ENCODE measurements at regions not wholly inside any gene's neighbourhood (a gene's known extent, or its start where the extent isn't known, plus 50 kb on each side); places are given as distances from the start of the nearest gene placed in this dataset.

- H3K9ac ChIP-seq (ENCODE audit: low read length) = no peak overlapping the region
- H3K9me3 ChIP-seq (ENCODE audit: insufficient read depth, low read length) = no peaks in the 10 kb centered on the region
- TF ChIP-seq EZH2phosphoT487 (IDR thresholded peaks at IDR 0.05; ENCODE audit: low read depth) (no peak), CTCF (IDR thresholded peaks at IDR 0.05; ENCODE audit: low read depth, low read length) (no peak)
- no peaks in the 10 kb centered on the region for H3K36me3 ChIP-seq (replicated peaks; ENCODE audit: low read depth, low read length)
- no peak overlapping the region for H3K4me2 ChIP-seq (ENCODE audit: low read length)
- peaks cover 10% of the 10 kb centered on the region for H3K4me1 ChIP-seq (ENCODE audit: low read length)
- H3K4me3 ChIP-seq (ENCODE audit: low read length) = no peak overlapping the region
- no peaks in the 10 kb centered on the region for H3K27me3 ChIP-seq (ENCODE audit: low read depth, low read length)
- no peak overlapping the region for H2AFZ ChIP-seq (ENCODE audit: low read depth, low read length)
- no peaks in the 10 kb centered on the region for H4K20me1 ChIP-seq (ENCODE audit: insufficient read depth, low read length)
- no peak overlapping the region for H3K27ac ChIP-seq (ENCODE audit: low read length)
- no peaks in the 10 kb centered on the region for H3K79me2 ChIP-seq (ENCODE audit: low read length)
Measured at GRCh38 chrX:79721234-79721633, 293.3 kb upstream of the TBX22 start.

- Histone ChIP-seq H3K9me3 (ENCODE audit: insufficient read depth, low read length) (no peaks in the 10 kb centered on the region), H3K27ac (ENCODE audit: low read length) (no peak overlapping the region), H3K4me1 (ENCODE audit: low read length) (peaks cover 19% of the 10 kb centered on the region), H3K36me3 (replicated peaks; ENCODE audit: low read depth, low read length) (no peaks in the 10 kb centered on the region), H3K9ac (ENCODE audit: low read length) (no peak overlapping the region), H3K27me3 (ENCODE audit: low read depth, low read length) (no peaks in the 10 kb centered on the region), H3K4me2 (ENCODE audit: low read length) (no peak overlapping the region), H2AFZ (ENCODE audit: low read depth, low read length) (no peak overlapping the region), H4K20me1 (ENCODE audit: insufficient read depth, low read length) (no peaks in the 10 kb centered on the region), H3K4me3 (ENCODE audit: low read length) (no peak overlapping the region), H3K79me2 (ENCODE audit: low read length) (no peaks in the 10 kb centered on the region)
- TF ChIP-seq EZH2phosphoT487 (IDR thresholded peaks at IDR 0.05; ENCODE audit: low read depth) (no peak), CTCF (IDR thresholded peaks at IDR 0.05; ENCODE audit: low read depth, low read length) (no peak)
Measured at GRCh38 chrX:79728421-79728820, 286.1 kb upstream of the TBX22 start.
